KMS-11 (cell line): ENCODE measurements at regions not wholly inside any gene's neighbourhood (a gene's known extent, or its start where the extent isn't known, plus 50 kb on each side); places are given as distances from the start of the nearest gene placed in this dataset.

Experiments used
- H2AFZ ChIP-seq: fragments of 200-600 bp; sonication (generic); 2 replicates; pipeline ENCODE4 v1.6.1; 2016; ENCODE audit warnings: antibody characterized with exemption, mixed run types, low read depth
- H3K27ac ChIP-seq: fragments of 200-600 bp; sonication (generic); 2 replicates; pipeline ENCODE4 v1.6.1; 2016; ENCODE audit warnings: mild to moderate bottlenecking, mixed run types
- H3K27me3 ChIP-seq: fragments of 200-600 bp; sonication (generic); 2 replicates; pipeline ENCODE4 v1.6.1; 2017; ENCODE audit warnings: mild to moderate bottlenecking, low read depth, mixed run types, moderate library complexity; ENCODE audit not compliant: insufficient read depth
- H3K36me3 ChIP-seq: fragments of 200-600 bp; sonication (generic); 2 replicates; pipeline ENCODE4 v1.6.1; 2017; ENCODE audit warnings: mild to moderate bottlenecking, mixed run types; ENCODE audit not compliant: insufficient read depth
- H3K4me1 ChIP-seq: fragments of 200-600 bp; sonication (generic); 2 replicates; pipeline ENCODE4 v1.6.1; 2016; ENCODE audit warnings: mild to moderate bottlenecking, low read depth, mixed run types; ENCODE audit not compliant: poor library complexity, severe bottlenecking
- H3K4me2 ChIP-seq: fragments of 200-600 bp; sonication (generic); 2 replicates; pipeline ENCODE4 v1.7.0; 2016; ENCODE audit warnings: mild to moderate bottlenecking, mixed run types
- H3K4me3 ChIP-seq: fragments of 200-600 bp; sonication (generic); IDR thresholded peaks from 2 replicates; pipeline ENCODE4 v1.6.1; 2017; ENCODE audit warnings: low read depth, low read length, mixed read lengths; ENCODE audit not compliant: insufficient read depth
- H3K79me2 ChIP-seq: fragments of 200-600 bp; sonication (generic); 2 replicates; pipeline ENCODE4 v1.6.1; 2016; ENCODE audit warnings: low read depth, mixed run types; ENCODE audit not compliant: insufficient read depth
- H3K9ac ChIP-seq: fragments of 200-600 bp; sonication (generic); 2 replicates; pipeline ENCODE4 v1.6.1; 2016; ENCODE audit warnings: mild to moderate bottlenecking, mixed run types
- H4K20me1 ChIP-seq: fragments of 200-600 bp; sonication (generic); 2 replicates; pipeline ENCODE4 v1.6.1; 2016; ENCODE audit warnings: mild to moderate bottlenecking, mixed run types; ENCODE audit not compliant: insufficient read depth
- CTCF ChIP-seq: fragments of 200-600 bp; sonication (generic); conservative IDR thresholded peaks from 2 replicates; pipeline ENCODE4 v1.6.1; 2017; ENCODE audit warnings: low read depth, mild to moderate bottlenecking, antibody characterized with exemption, low read length, moderate library complexity, mixed read lengths

- no peaks in the 10 kb centered on the region for H3K27me3 ChIP-seq
- H3K27ac ChIP-seq = no peak overlapping the region
- no peak overlapping the region for H2AFZ ChIP-seq
- TF ChIP-seq CTCF = no peak
- H4K20me1 ChIP-seq = no peaks in the 10 kb centered on the region
- H3K4me2 ChIP-seq = no peak overlapping the region
- no peak overlapping the region for H3K4me3 ChIP-seq
- H3K4me1 ChIP-seq = no peaks in the 10 kb centered on the region
- H3K9ac ChIP-seq = no peak overlapping the region
- no peaks in the 10 kb centered on the region for H3K79me2 ChIP-seq
- H3K36me3 ChIP-seq = no peaks in the 10 kb centered on the region
Observed at GRCh38 chr3:162022911-162023310, 526.3 kb downstream of the OTOL1 start.

DNA sequence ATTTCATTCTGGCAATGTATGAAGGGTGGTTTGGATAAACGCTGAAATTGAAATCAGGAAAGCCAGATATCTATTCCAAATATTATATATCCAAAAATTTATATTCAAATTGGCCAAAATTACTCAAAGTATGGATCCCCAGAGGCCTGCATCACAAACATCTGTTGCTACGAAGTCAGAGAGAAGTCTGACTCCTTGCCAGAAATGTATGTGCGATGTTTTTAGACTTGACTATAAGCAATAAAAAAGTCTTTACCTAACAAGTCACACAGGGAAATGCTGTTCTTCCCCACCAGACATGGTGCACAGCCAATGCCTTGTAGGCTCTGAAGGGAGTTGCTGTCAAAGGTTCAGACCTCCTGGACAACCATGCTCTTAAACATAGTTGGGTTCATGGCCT, 533.1 kb downstream of the OTOL1 start:
- no peak for TF ChIP-seq CTCF
- Histone ChIP-seq H3K4me1 (no peaks in the 10 kb centered on the region), H3K27me3 (no peaks in the 10 kb centered on the region), H4K20me1 (no peaks in the 10 kb centered on the region), H3K4me2 (no peak overlapping the region), H2AFZ (no peak overlapping the region), H3K4me3 (no peak overlapping the region), H3K79me2 (no peaks in the 10 kb centered on the region), H3K27ac (no peak overlapping the region), H3K9ac (no peak overlapping the region), H3K36me3 (no peaks in the 10 kb centered on the region)

DNA sequence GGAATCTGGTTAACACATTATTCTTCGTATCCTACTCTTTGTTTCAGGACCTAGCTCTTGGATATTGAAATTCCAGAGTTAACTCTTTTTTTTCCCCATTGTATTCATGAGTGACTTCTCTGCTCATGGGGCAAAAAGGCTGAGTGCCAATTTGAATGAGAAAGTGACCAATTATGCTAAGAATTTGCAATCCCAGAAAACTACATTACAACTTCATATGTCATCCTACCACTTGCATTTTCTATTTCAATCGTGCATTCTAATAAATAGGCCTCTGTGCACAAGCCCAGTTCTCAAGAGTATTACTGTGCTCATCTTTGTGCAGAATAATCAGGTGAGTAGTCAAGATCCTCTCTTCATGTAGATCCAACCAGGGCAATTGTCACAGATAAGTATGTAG, 537.8 kb downstream of the OTOL1 start:
- Histone ChIP-seq H3K4me1 (no peaks in the 10 kb centered on the region), H3K36me3 (no peaks in the 10 kb centered on the region), H4K20me1 (no peaks in the 10 kb centered on the region), H3K27me3 (no peaks in the 10 kb centered on the region), H3K27ac (no peak overlapping the region), H3K9ac (no peak overlapping the region), H3K4me3 (no peak overlapping the region), H3K4me2 (no peak overlapping the region), H2AFZ (no peak overlapping the region), H3K79me2 (no peaks in the 10 kb centered on the region)
- no peak for TF ChIP-seq CTCF

GRCh38 chr3:162041622-162042021, 545.0 kb downstream of the OTOL1 start:
- Histone ChIP-seq H4K20me1 (no peaks in the 10 kb centered on the region), H3K79me2 (no peaks in the 10 kb centered on the region), H3K36me3 (no peaks in the 10 kb centered on the region), H3K27me3 (no peaks in the 10 kb centered on the region), H3K4me1 (no peaks in the 10 kb centered on the region), H3K27ac (no peak overlapping the region), H3K4me3 (no peak overlapping the region), H3K9ac (no peak overlapping the region), H3K4me2 (no peak overlapping the region), H2AFZ (no peak overlapping the region)
- TF ChIP-seq CTCF = no peak

DNA sequence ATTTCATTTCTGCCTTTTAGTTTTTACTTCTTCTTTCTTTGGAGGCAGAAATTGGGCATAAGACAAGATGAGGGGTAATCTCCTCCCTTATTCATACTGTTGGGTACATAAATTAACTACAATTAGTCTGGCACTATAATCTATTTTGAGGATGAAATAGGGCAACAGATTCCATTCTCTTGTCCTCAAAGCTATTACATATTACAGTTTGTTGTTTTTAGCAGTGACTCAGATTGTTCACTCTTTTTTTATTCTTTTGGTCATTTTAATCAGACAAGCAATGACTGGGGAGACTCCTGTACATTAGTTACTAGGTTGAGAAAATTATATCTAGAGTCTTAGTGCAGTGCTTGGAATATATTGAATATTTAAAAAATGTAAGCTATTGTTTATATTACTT, 556.0 kb downstream of the OTOL1 start:
- no peak overlapping the region for H3K4me3 ChIP-seq
- H3K4me1 ChIP-seq = no peaks in the 10 kb centered on the region
- H3K27me3 ChIP-seq = no peaks in the 10 kb centered on the region
- no peak overlapping the region for H3K27ac ChIP-seq
- no peak overlapping the region for H2AFZ ChIP-seq
- H3K4me2 ChIP-seq = no peak overlapping the region
- H3K79me2 ChIP-seq = no peaks in the 10 kb centered on the region
- no peaks in the 10 kb centered on the region for H4K20me1 ChIP-seq
- no peaks in the 10 kb centered on the region for H3K36me3 ChIP-seq
- no peak for TF ChIP-seq CTCF
- H3K9ac ChIP-seq = no peak overlapping the region
